HEK293T (cell line): ENCODE measurements at regions not wholly inside any gene's neighbourhood (a gene's known extent, or its start where the extent isn't known, plus 50 kb on each side); places are given as distances from the start of the nearest gene placed in this dataset.
"Not testable (repeated sequence)": the region's sequence is repeated elsewhere in the genome, so short reads cannot be mapped to it uniquely, and the experiment has no call there.

ENCODE experiments used
- ARNT ChIP-seq: fragments of 450-650 bp; IDR thresholded peaks from 2 replicates; pipeline ENCODE4 v1.6.1; 2017; ENCODE audit warnings: mild to moderate bottlenecking
- BHLHE40 ChIP-seq: fragments of 450-650 bp; IDR thresholded peaks from 2 replicates; pipeline ENCODE4 v1.6.1; 2016; ENCODE audit warnings: mild to moderate bottlenecking, moderate library complexity, borderline replicate concordance
- CTBP1 ChIP-seq: fragments of 450-650 bp; IDR thresholded peaks from 2 replicates; pipeline ENCODE4 v1.6.1; 2016; ENCODE audit warnings: borderline replicate concordance
- ELF4 ChIP-seq: fragments of 450-650 bp; IDR thresholded peaks from 2 replicates; pipeline ENCODE4 v1.6.1; 2017; ENCODE audit warnings: antibody characterized with exemption
- HDGF ChIP-seq: fragments of 450-650 bp; IDR thresholded peaks from 2 replicates; pipeline ENCODE4 v1.6.1; 2017; ENCODE audit warnings: antibody characterized with exemption, borderline replicate concordance
- L3MBTL2 ChIP-seq: fragments of 450-650 bp; conservative IDR thresholded peaks from 2 replicates; pipeline ENCODE4 v1.6.1; 2016; ENCODE audit warnings: mild to moderate bottlenecking
- NFRKB ChIP-seq: fragments of 450-650 bp; IDR thresholded peaks from 2 replicates; pipeline ENCODE4 v1.6.1; 2016; ENCODE audit warnings: mild to moderate bottlenecking, moderate library complexity
- SP1 ChIP-seq: fragments of 450-650 bp; IDR thresholded peaks from 2 replicates; pipeline ENCODE4 v1.6.1; 2017
- TARDBP ChIP-seq: fragments of 450-650 bp; IDR thresholded peaks from 2 replicates; pipeline ENCODE4 v1.6.1; 2016
- ZNF384 ChIP-seq: fragments of 450-650 bp; IDR thresholded peaks from 2 replicates; pipeline ENCODE4 v1.6.1; 2016

- not testable (repeated sequence) for TF ChIP-seq ELF4, BHLHE40, TARDBP, ARNT, SP1, L3MBTL2, ZNF384, NFRKB, HDGF, CTBP1
Observed at GRCh38 chr21:9766890-9767591, 754.3 kb upstream of the TPTE start.
